Skin of body (tissue), 1 donor: ENCODE measurements at regions not wholly inside any gene's neighbourhood (a gene's known extent, or its start where the extent isn't known, plus 50 kb on each side); places are given as distances from the start of the nearest gene placed in this dataset.
"Not testable (repeated sequence)": the region's sequence is repeated elsewhere in the genome, so short reads cannot be mapped to it uniquely, and the experiment has no call there.

ENCODE experiments used
- DNase-seq: peaks from one replicate; lab custom pipeline; 2025; lab: John Stamatoyannopoulos, UW

GRCh38 chr3:170711786-170712185 lies 125.9 kb upstream of the SLC7A14 start:
- DNase-seq: no peak

DNA sequence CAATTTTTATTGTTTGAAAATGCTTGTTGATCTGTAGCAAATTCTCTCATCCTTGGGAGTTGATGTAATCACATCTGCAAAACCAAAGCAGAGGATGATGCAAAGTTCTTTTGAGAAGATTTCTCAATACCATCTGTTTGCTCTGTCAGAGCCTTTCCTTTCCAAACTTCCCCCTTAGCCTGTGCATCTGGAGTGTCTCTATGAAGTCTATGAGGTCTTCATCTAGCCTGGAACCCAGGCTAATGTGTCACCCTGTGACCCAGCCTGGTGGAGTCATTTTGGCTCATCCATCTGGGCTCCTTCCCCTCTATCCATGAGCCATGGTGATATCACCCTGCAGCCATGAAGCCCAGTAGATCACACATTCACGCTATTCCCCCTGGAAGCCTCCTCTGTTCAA lies 123.2 kb upstream of the SLC7A14 start:
- peak; percentile 95 for DNase-seq

DNA sequence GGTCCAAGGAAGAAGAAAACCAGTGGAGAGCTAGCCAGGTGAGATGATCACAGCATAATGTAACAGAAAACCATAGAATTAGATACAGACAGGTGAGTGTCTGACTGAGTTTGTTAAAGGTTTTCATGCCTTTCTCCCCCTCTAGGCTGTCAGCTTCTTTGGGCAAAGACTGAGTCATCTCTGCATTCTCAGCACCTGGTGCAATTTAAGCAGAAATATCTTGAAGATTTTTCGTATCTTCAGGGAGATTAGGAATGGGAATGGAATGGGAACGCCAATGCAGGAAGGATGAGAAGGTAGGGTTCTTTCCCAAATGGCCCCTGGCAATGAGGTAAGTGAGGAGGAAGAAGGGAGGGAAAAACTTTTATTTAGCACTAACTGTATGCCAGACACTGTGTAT lies 122.0 kb upstream of the SLC7A14 start:
- no peak for DNase-seq

GRCh38 chr3:170705131-170705530 lies 119.3 kb upstream of the SLC7A14 start:
- DNase-seq: peak; percentile 58

DNA sequence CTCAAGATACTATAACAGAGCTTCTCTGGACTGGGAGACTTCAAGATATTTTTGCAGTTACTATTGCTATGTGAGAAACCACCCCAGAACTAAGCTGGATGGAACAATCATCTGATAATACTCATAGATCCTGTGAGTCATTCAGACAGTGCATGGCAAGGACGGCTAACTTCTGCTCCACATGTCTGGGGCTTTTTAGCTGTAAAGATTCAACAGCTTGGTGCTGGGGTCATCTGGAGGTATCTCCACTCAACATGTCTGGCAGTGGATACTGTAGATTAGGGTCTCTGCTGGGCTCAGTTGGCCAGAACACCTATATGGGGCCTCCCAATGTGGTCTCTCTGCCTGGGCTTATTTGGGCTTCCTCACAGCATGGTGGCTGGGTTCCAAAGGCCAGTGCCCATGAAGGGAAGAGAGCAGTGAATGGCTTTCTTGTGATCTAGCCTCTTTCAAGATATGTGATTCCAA lies 117.3 kb upstream of the SLC7A14 start:
- DNase-seq: no peak

DNA sequence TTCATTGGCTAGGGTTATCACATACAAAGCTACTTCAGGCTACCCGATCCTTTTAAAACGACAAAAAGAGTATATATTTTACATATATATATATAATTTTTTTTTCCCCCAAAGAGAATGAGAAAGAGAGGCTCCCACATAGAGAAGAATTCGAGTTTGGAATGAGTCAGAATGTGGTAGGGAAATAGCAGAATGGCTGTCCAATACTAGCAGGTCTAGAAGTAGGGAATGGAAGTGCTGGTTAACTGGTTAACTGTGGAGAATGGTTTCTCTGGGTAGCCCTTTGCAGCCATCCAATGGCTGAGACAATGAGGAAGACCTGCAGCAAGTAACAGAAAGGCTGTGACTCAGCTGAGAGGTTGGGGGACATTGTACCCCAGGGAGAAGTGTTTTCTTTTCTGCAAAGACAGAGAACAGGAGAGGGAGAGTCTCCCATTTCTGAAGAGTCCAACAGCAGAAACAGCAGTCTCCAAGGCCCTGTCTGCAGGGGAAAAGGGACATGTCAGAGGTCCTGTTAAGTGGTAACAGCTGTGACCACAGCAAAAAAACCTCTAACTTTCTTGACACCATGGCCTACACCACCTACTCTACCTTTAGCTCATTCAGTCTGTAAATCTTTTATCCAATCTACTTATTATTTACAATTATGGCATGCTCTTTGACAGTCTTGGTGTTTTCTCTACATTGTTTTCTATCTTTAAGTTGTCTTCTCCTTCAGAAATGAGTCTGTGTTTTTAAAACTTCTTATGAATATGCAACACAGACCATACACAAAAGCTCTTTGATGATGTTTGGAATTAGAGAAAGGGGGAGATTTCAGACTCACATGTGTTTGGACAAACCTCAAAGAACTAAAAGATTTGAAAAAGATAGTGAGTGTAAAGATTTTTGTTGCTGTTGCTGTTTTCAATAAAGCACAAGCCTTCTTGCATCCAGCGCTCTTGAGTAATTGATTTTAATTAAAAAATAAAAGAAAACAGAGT lies 116.1 kb upstream of the SLC7A14 start:
- DNase-seq: no peak

- no peak for DNase-seq
Observed at GRCh38 chr3:170700054-170700404, 114.2 kb upstream of the SLC7A14 start.

- no peak for DNase-seq
Observed at GRCh38 chr3:170699158-170700053, 113.5 kb upstream of the SLC7A14 start.

DNA sequence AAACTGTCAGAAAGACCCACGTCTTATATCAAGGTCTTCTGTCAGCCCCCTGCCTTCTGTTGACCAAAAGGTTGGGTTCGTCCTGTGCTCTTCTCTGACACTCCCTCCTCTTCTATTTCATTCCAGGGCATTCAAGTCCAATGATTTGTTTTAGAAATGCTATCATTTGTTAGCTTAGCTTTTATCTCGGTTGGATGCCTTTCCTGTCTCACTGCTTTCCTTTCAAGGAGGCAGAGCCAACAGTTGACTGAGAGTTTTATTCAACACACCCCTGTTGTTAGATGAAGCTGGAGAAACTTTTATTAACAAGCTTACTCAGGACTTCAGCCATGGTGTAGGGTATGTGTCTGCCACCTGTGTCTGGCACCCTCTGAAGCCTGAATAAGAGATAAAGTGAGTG lies 112.0 kb upstream of the SLC7A14 start:
- DNase-seq: no peak

- DNase-seq: no peak
Observed at GRCh38 chr3:170697131-170697530, 111.3 kb upstream of the SLC7A14 start.

- DNase-seq: no peak
Observed at GRCh38 chr3:170695486-170696064, 109.7 kb upstream of the SLC7A14 start.

DNA sequence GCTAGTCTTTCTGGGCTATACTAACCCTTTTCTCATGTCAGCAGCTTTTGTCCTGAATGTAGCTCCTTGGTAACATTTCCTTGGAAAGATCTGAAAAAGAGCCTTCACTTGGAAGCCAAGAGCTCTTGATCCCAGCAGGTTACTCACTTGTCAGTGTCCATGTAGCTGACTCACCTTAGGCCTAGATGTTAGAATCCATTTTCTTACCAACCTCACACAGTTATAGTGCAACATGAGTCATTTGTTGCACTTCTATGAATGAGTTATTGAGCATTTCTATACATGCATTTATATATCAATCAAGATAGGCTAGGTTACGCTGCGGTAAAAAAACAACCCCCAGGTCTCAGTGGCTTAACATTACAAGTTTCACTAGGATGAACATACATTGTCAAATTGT lies 106.8 kb upstream of the SLC7A14 start:
- no peak for DNase-seq

DNA sequence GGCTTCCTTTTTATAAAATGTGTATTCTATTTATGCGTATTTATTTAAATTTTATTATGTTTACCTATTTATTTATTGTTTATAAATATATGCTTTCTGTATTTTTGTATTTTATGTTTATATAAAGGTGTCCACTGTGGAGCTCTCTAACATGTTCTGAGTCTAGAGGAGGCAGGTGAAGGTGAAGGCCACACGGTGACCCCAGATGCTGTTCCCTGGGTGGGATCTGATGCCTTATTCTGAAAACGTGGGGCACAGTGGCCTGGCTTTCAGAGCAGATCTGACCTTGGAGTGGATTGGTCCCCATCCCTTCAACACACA lies 104.7 kb upstream of the SLC7A14 start:
- DNase-seq: no peak

DNA sequence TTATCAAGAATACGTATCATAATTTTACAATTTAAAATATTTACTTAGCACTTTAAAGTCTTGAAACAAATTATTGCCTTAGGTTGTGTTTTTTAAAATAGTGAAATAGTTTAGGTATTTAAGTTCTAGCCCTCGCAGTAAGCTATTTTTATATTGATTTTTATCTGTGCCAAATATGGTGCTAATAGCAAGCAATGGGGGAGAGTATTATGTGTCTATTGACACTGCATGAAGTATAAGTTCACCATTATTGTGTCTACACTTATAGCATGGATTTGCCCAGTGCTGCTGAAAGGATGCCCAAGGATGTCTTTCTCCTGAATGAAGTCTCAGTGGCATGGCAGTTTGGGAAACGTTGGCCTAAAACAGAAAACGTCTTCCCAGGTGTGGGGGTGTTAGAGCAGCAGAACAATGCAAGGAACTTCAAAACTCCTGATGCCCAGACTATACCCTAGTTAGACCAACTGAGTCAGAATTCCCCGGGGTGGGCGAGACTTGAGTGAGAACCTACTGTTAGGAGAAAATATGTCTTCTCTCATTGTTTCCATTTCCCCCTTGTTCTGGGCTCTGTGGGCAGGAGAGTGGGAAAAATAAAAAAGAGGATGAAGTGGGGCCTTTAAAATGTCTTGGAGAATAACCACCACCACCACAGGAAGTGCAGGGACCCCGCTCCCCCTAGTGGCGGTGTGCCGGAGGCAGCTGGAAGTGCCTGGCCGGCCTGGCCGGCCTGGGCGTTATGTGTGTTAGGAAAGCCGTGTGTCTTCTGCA lies 104.2 kb upstream of the SLC7A14 start:
- no peak for DNase-seq

DNA sequence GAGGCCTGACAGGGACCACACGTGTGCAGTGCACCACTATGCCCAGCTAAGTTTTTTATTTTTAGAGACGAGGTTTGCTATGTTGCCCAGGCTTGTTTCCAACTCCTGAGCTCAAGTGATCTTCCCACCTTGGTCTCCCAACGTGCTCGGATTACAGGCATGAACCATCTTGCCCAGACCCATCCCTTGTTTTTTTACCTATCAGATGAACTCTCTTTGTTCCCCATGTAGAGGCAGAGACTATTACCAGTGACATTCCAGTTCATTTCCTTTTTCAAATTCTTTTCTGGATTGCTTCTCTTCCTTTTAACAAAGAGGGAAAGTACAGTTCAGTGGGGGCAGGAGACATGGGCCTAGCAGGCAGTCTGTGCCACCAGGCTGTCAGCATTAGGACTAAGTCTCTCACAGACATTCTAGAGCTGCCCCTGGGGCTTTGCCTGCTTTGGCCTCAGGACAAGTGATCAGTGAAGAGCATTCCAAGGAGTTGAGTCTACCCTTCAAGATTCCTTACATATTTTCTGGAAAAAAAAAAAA lies 103.5 kb upstream of the SLC7A14 start:
- DNase-seq: no peak

- DNase-seq: not testable (repeated sequence)
Observed at GRCh38 chr3:170688222-170688621, 102.3 kb upstream of the SLC7A14 start.

DNA sequence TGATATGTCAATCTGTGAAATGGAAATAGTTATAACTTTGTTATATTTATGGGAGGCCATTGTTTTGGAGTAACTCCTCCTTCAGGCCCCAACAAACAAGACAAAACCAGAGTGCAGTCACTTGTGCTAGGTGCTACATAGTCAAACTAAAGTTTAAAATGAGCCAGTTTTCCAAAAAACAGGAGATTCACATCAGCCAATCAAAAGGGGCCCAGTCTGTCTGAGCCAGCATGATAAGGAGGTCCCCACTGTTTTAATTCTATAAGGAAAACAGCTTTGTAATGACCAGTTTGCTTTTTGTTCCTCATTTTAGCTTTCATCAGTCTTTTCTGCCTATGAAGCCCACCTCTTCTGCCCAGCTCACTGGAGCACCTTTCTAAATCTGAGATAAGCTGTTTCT lies 94.7 kb upstream of the SLC7A14 start:
- no peak for DNase-seq

- DNase-seq: no peak
Observed at GRCh38 chr3:170679190-170679589, 93.3 kb upstream of the SLC7A14 start.

GRCh38 chr3:170670504-170670903 lies 84.6 kb upstream of the SLC7A14 start:
- DNase-seq: no peak

DNA sequence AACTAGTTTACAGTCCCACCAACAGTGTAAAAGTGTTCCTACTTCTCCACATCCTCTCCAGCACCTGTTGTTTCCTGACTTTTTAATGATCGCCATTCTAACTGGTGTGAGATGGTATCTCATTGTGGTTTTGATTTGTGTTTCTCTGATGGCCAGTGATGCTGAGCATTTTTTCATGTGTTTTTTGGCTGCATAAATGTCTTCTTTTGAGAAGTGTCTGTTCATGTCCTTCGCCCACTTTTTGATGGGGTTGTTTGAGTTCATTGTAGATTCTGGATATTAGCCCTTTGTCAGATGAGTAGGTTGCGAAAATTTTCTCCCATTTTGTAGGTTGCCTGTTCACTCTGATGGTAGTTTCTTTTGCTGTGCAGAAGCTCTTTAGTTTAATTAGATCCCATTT lies 77.1 kb upstream of the SLC7A14 start:
- not testable (repeated sequence) for DNase-seq

DNA sequence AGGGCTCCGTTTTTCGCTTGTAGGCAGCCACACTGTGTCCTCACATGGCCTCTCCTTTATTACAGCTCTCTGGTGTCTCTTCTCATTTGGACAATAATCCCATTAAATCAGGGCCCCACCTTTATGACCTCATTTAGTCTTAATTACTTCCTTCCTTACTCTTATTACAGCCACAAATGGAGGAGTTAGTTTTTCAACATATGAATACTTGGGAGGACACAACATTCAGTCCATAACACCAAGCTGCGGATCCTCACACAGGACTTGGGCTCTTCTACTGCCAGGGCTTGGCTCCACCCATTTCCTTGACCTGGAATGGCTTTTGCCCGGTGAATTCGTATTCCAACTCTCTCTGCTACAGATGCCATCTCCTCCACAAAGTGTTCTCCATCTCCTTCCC lies 74.3 kb upstream of the SLC7A14 start:
- DNase-seq: no peak
